ENCODE measurements at regions not wholly inside any gene's neighbourhood (a gene's known extent, or its start where the extent isn't known, plus 50 kb on each side); places are given as distances from the start of the nearest gene placed in this dataset.

DNA sequence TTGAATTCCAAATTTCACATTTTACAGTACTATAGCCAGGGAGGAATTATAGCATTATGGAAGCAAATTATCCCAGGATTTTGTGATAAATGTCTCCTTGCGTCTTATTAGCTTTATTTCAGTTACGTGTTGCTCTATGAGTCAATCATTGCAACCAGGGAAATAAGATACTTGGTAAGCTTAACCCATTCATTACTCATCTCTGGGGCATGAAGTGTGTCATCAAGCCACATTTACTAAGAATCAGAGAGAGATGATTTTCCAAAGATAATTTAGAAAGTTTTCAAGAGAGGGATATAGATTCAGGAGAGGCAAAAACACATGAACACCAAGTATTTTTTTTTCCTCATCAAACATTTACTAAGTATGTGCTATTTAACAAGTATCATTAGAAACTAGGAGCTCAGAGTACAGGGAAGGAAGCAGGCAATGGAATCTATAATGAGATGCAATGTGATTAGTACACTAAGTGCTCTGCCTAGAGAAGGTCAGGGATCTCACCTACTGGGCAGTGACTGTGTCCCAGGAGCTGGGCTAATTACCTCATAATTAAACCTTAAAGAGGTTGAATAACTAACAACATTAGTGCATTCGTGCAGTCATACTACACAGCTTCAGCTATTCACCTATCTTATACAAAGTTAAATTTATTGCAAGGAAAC, 217.8 kb upstream of the NXPH2 start:
- H3K27ac ChIP-seq (ENCODE audit: low read depth, low read length) = no peak overlapping the region
- H3K9me3 ChIP-seq (ENCODE audit: control insufficient read depth, insufficient read depth, low read length) = no peaks in the 10 kb centered on the region; the same call in 1 of the 2 replicates
- H3K27me3 ChIP-seq (ENCODE audit: control insufficient read depth, insufficient read depth, low read length) = no peaks in the 10 kb centered on the region
- POLR2A ChIA-PET = no interaction called here
- TF ChIP-seq, protein P1, sequence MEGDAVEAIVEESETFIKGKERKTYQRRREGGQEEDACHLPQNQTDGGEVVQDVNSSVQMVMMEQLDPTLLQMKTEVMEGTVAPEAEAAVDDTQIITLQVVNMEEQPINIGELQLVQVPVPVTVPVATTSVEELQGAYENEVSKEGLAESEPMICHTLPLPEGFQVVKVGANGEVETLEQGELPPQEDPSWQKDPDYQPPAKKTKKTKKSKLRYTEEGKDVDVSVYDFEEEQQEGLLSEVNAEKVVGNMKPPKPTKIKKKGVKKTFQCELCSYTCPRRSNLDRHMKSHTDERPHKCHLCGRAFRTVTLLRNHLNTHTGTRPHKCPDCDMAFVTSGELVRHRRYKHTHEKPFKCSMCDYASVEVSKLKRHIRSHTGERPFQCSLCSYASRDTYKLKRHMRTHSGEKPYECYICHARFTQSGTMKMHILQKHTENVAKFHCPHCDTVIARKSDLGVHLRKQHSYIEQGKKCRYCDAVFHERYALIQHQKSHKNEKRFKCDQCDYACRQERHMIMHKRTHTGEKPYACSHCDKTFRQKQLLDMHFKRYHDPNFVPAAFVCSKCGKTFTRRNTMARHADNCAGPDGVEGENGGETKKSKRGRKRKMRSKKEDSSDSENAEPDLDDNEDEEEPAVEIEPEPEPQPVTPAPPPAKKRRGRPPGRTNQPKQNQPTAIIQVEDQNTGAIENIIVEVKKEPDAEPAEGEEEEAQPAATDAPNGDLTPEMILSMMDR (IDR thresholded peaks at IDR 0.05; ENCODE audit: low read depth, low read length) = no peak
- CTCF ChIA-PET = no interaction called here
- no peak overlapping the region for H3K4me3 ChIP-seq (ENCODE audit: low read depth, low read length)
- DNase-seq (ENCODE audit: low read depth, low spot score) = no peak

DNA sequence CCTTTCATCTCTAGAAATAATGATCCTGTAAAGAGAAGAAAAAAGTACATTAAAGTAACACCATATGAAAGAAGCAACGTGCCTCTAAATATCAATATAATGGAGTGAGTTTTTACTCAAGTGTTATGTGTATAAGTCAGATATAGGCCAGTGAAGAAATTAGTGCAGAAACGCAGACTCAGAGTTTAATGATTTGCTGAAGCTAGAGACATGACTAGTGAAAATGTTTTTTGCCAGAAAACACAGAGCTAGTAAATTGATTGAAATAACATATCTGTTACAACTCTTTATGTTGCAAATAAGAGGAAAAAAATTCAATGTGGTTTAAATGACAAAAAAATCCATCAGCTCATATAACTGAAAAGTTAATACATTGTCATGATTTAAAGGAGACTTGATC, 217.2 kb upstream of the NXPH2 start:
- no peaks in the 10 kb centered on the region; the same call in 1 of the 2 replicates for H3K9me3 ChIP-seq (ENCODE audit: control insufficient read depth, insufficient read depth, low read length)
- no peak overlapping the region for H3K4me3 ChIP-seq (ENCODE audit: low read depth, low read length)
- DNase-seq (ENCODE audit: low read depth, low spot score) = no peak
- TF ChIP-seq, protein P1 (IDR thresholded peaks at IDR 0.05; ENCODE audit: low read depth, low read length) = no peak
- CTCF ChIA-PET = no interaction called here
- POLR2A ChIA-PET = no interaction called here
- H3K27ac ChIP-seq (ENCODE audit: low read depth, low read length) = no peak overlapping the region
- H3K27me3 ChIP-seq (ENCODE audit: control insufficient read depth, insufficient read depth, low read length) = no peaks in the 10 kb centered on the region

DNA sequence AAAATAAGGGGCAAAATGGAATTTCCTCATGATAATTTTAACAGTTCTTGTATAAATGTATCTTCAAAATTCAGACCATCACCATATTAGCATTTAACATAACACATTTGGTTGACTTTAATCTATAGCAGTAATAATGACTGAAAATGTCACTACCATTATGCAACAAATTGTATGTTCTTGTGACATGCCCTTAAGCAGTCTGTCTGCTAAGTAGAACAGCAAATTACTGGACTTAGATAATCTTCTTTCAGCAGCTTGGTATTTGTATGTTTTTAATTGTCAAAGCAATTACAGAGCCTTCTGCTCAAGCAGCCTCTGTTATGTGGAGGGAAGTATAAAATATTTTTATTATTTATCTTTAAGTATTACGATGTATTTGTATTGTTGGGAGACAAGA, 214.3 kb upstream of the NXPH2 start:
- no peak for DNase-seq (ENCODE audit: low read depth, low spot score)
- H3K4me3 ChIP-seq (ENCODE audit: low read depth, low read length) = no peak overlapping the region
- no peak overlapping the region for H3K27ac ChIP-seq (ENCODE audit: low read depth, low read length)
- TF ChIP-seq, protein P1 (IDR thresholded peaks at IDR 0.05; ENCODE audit: low read depth, low read length) = no peak
- ChIA-PET CTCF (no interaction called here), POLR2A (no interaction called here)
- H3K27me3 ChIP-seq (ENCODE audit: control insufficient read depth, insufficient read depth, low read length) = no peaks in the 10 kb centered on the region
- H3K9me3 ChIP-seq (ENCODE audit: control insufficient read depth, insufficient read depth, low read length) = peaks cover 11% of the 10 kb centered on the region; the same call in 1 of the 2 replicates

DNA sequence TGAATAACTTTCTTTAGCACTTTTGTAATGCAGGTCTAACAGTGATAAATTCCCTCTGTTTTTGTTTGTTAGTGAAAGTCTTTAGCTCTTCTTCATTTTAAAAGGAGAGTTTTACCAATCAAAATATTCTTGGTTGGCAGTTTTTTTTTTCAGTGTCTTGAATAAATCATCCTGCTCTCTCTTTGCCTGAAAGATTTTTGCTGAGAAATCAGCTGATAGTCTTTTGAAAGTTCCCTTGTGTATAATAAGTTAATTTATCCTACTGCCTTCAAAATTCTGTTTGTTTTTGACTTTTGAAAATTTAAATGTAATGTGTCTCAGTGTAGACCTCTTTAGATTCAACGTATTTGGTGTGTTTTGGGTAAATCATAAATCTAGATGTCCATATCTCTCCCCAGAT, 205.7 kb upstream of the NXPH2 start:
- CTCF ChIA-PET = no interaction called here
- POLR2A ChIA-PET = no interaction called here

DNA sequence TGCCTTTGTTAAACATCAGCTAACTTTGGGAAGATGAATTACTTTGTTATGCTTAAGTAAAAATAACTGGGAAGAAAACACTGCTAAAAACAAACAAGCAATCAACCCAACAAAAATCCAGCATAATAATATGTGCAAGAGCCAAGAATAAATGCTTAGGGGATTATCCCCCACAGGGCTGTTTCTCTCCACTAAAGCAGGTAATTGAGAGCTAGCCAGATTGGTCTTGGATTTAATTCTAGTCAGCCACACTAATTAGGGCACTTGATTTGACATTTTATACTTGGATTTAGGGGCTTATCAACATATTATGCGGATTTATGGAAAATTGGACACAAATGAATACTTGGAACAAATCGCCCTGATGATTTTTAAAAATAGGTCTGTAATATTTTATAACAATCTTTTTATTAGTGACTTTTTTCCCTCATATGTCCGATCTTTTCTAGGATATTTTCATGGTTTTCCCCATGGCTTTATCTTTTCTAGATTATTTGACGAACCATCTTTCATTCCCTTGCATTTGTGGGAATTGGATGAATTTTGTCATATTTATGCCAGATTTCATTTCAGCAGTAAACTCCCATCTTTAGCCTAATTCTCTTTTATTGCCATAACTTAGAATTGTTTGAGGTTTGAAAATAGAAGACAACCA, 199.1 kb upstream of the NXPH2 start:
- POLR2A ChIA-PET = no interaction called here
- no peak for DNase-seq (ENCODE audit: low read depth, low spot score)

More for the DNA sequence above, 205.7 kb upstream of the NXPH2 start:
- Histone ChIP-seq H3K4me3 (ENCODE audit: low read depth, low read length) (no peak overlapping the region), H3K27me3 (ENCODE audit: control insufficient read depth, insufficient read depth, low read length) (no peaks in the 10 kb centered on the region), H3K9me3 (ENCODE audit: control insufficient read depth, insufficient read depth, low read length) (peaks cover 11% of the 10 kb centered on the region), H3K27ac (ENCODE audit: low read depth, low read length) (no peak overlapping the region)
- TF ChIP-seq, protein P1 (IDR thresholded peaks at IDR 0.05; ENCODE audit: low read depth, low read length) = no peak
- no peak for DNase-seq (ENCODE audit: low read depth, low spot score)

More for the DNA sequence above, 199.1 kb upstream of the NXPH2 start:
- TF ChIP-seq, protein P1 (IDR thresholded peaks at IDR 0.05; ENCODE audit: low read depth, low read length) = no peak
- Histone ChIP-seq H3K27me3 (ENCODE audit: control insufficient read depth, insufficient read depth, low read length) (no peaks in the 10 kb centered on the region), H3K27ac (ENCODE audit: low read depth, low read length) (no peak overlapping the region), H3K4me3 (ENCODE audit: low read depth, low read length) (no peak overlapping the region), H3K9me3 (ENCODE audit: control insufficient read depth, insufficient read depth, low read length) (peaks cover 15% of the 10 kb centered on the region)
- CTCF ChIA-PET = no interaction called here
